ENCODE measurements at regions not wholly inside any gene's neighbourhood (a gene's known extent, or its start where the extent isn't known, plus 50 kb on each side); places are given as distances from the start of the nearest gene placed in this dataset. TPM values are rescaled to one million over a fixed set of nuclear protein-coding genes. Genes with fewer than 3 reads are reported as not detected.

- Mint-ChIP-seq H3K4me3 (no peak overlapping the region), H3K36me3 (no peaks in the 10 kb centered on the region), H3K27ac (no peak overlapping the region), H3K27me3 (ENCODE audit: low read depth) (peaks cover 7% of the 10 kb centered on the region), H3K4me1 (peaks cover 17% of the 10 kb centered on the region), H3K9me3 (peaks cover 7% of the 10 kb centered on the region; the same call in 1 of the 2 replicates)
- ATAC-seq = no peak
- POLR2A ChIA-PET = no interaction called here
- CTCF ChIA-PET = no interaction called here
- DNase-seq (ENCODE audit: low spot score) = no peak
- TF ChIP-seq, protein P1, sequence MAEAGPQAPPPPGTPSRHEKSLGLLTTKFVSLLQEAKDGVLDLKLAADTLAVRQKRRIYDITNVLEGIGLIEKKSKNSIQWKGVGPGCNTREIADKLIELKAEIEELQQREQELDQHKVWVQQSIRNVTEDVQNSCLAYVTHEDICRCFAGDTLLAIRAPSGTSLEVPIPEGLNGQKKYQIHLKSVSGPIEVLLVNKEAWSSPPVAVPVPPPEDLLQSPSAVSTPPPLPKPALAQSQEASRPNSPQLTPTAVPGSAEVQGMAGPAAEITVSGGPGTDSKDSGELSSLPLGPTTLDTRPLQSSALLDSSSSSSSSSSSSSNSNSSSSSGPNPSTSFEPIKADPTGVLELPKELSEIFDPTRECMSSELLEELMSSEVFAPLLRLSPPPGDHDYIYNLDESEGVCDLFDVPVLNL (CRISPR knock-in tag; IDR thresholded peaks at IDR 0.05; ENCODE audit: borderline replicate concordance, low read depth) = no peak
- TF ChIP-seq CBFB (CRISPR knock-in tag; IDR thresholded peaks at IDR 0.05; ENCODE audit: low read depth) (no peak), GRHL2 (CRISPR knock-in tag; IDR thresholded peaks at IDR 0.05; ENCODE audit: insufficient replicate concordance, severe bottlenecking) (no peak), ZNF671 (CRISPR knock-in tag; IDR thresholded peaks at IDR 0.05) (no peak), SMAD4 (CRISPR knock-in tag; IDR thresholded peaks at IDR 0.05) (no peak), SOX15 (CRISPR knock-in tag; IDR thresholded peaks at IDR 0.05) (no peak), NR2C2 (CRISPR knock-in tag; IDR thresholded peaks at IDR 0.05) (no peak)
Measured at GRCh38 chr12:112740387-112740934, 51.1 kb upstream of the RPH3A start.

- Mint-ChIP-seq H3K27me3 (ENCODE audit: low read depth) (peaks cover 7% of the 10 kb centered on the region), H3K9me3 (peaks cover 7% of the 10 kb centered on the region; the same call in 1 of the 2 replicates), H3K27ac (no peak overlapping the region), H3K4me1 (peaks cover 24% of the 10 kb centered on the region), H3K36me3 (no peaks in the 10 kb centered on the region), H3K4me3 (no peak overlapping the region)
- ChIA-PET POLR2A (no interaction called here), CTCF (no interaction called here)
- ATAC-seq (no peak), DNase-seq (ENCODE audit: low spot score) (no peak)
- TF ChIP-seq ZBTB43 (CRISPR knock-in tag; IDR thresholded peaks at IDR 0.05) (no peak), NR1H2 (CRISPR knock-in tag; IDR thresholded peaks at IDR 0.05) (no peak), FOXP4 (CRISPR knock-in tag; IDR thresholded peaks at IDR 0.05) (no peak), ZNF317 (CRISPR knock-in tag; IDR thresholded peaks at IDR 0.05; ENCODE audit: borderline replicate concordance, low read depth) (no peak)
Measured at GRCh38 chr12:112741106-112741505, 50.4 kb upstream of the RPH3A start.

Small RNA genes in the stretch of these regions (microRNA-seq; reads per million reads assigned to microRNA genes)
- gene MIR1302-1 (ENCODE audit: borderline number of aligned reads) = not detected
